Psoas muscle (tissue), 7 donors: ENCODE measurements at regions not wholly inside any gene's neighbourhood (a gene's known extent, or its start where the extent isn't known, plus 50 kb on each side); places are given as distances from the start of the nearest gene placed in this dataset.

Experiments used
- ATAC-seq, 4 donors: fragments of 200-7000 bp; cut with Tn5 transposase; one replicate each; pipeline ENCODE4 v1.9.1; 2020; ENCODE audit warnings: moderate library complexity in 3 of 4, mild to moderate bottlenecking in 2 of 4
- DNase-seq, 2 donors: peaks; one replicate each; pipeline ENCODE4 v3.0.0-alpha.2; 2020
- H3K27ac ChIP-seq: fragments of 200-600 bp; one replicate; pipeline ENCODE4 v1.8.0; 2022
- H3K27me3 ChIP-seq, 3 donors: fragments of 200-600 bp in 1 of 3; one replicate each; pipeline versions ENCODE4 v1.6.1 to v1.8.0; 2013 to 2022; ENCODE audit warnings: low read length in 2 of 3, mild to moderate bottlenecking in 2 of 3, moderate library complexity in 1 of 3; ENCODE audit not compliant: insufficient read depth in 3 of 3
- H3K36me3 ChIP-seq, 2 donors: fragments of 200-600 bp in 1 of 2; one replicate each; pipeline versions ENCODE4 v1.6.1 to v1.8.0; 2013 to 2022; ENCODE audit warnings: low read depth in 1 of 2, mild to moderate bottlenecking in 1 of 2, moderate library complexity in 1 of 2; ENCODE audit not compliant: insufficient read depth in 1 of 2
- H3K4me1 ChIP-seq: fragments of 200-600 bp; one replicate; pipeline ENCODE4 v1.8.0; 2022
- H3K4me3 ChIP-seq: fragments of 200-600 bp; one replicate; pipeline ENCODE4 v1.8.0; 2022; ENCODE audit warnings: mild to moderate bottlenecking
- H3K9me3 ChIP-seq: fragments of 200-600 bp; one replicate; pipeline ENCODE4 v1.8.0; 2022
- CTCF ChIP-seq: fragments of 200-600 bp; IDR thresholded peaks from one replicate; pipeline ENCODE4 v1.8.0; 2022; ENCODE audit warnings: antibody characterized with exemption
- WGBS, 3 donors: extraction: QIAGEN DNeasy Blood & Tissue Kit; methylation state at CpG; one replicate each; pipeline versions ENCODE4 v1.1.6 to v1.1.7; 2013; 5-methylcytosine and 5-hydroxymethylcytosine counted together
- intact Hi-C, 2 donors: fragments of 100-400 bp; cut with DNase I; formaldehyde crosslinking; loops; one replicate each; pipeline versions ENCODE4 v1.11.0 to v1.14.2; 2022
- donor health status: healthy with polysubstance abuse.
- donor health status: DM: no; HTN: no; CAD: no; lungs with moderate emphysema.
- donor health status: Bipolar disorder and iron deficiency.
- donor health status: healthy.
- donor health status: DM: yes; HTN: yes; CAD: no.
- donor health status: DM: no; HTN: no; CAD: no.
- donor health status: DM: yes; HTN: yes; CAD: no.

GRCh38 chr5:124056326-124056990 lies 544.5 kb downstream of the CSNK1G3 start:
- intact Hi-C loops, result no loop called here
- no peak for ATAC-seq
- H3K36me3 ChIP-seq, result no peaks in the 10 kb centered on the region
- H3K4me1 ChIP-seq, result peaks cover 10% of the 10 kb centered on the region
- no peak for DNase-seq
- no peaks in the 10 kb centered on the region for H3K9me3 ChIP-seq
- H3K4me3 ChIP-seq, result no peak overlapping the region
- H3K27me3 ChIP-seq, result no peaks in the 10 kb centered on the region
- no peak for TF ChIP-seq CTCF
- WGBS, 3 donors, result 54 to 59% (median 54%) methylated on average over 11 of the region's 11 CpGs
- H3K27ac ChIP-seq, result no peak overlapping the region

GRCh38 chr5:124055751-124056150 lies 543.8 kb downstream of the CSNK1G3 start:
- TF ChIP-seq CTCF, result no peak
- ATAC-seq, result no peak
- peaks cover 10% of the 10 kb centered on the region for H3K4me1 ChIP-seq
- H3K27me3 ChIP-seq, result no peaks in the 10 kb centered on the region
- H3K9me3 ChIP-seq, result no peaks in the 10 kb centered on the region
- 78 to 86% (median 80%) methylated on average over 1 of the region's 1 CpG for WGBS, 3 donors
- no peak overlapping the region for H3K27ac ChIP-seq
- no peak for DNase-seq
- H3K4me3 ChIP-seq, result no peak overlapping the region
- intact Hi-C loops, result no loop called here
- H3K36me3 ChIP-seq, result no peaks in the 10 kb centered on the region

GRCh38 chr5:124054564-124054963 lies 542.6 kb downstream of the CSNK1G3 start:
- no peak for TF ChIP-seq CTCF
- intact Hi-C loops, result no loop called here
- Histone ChIP-seq H3K27ac (no peak overlapping the region), H3K4me3 (no peak overlapping the region), H3K27me3 (no peaks in the 10 kb centered on the region), H3K9me3 (no peaks in the 10 kb centered on the region), H3K36me3 (no peaks in the 10 kb centered on the region), H3K4me1 (peaks cover 10% of the 10 kb centered on the region)
- DNase-seq (no peak), ATAC-seq (no peak)

GRCh38 chr5:124053340-124053739 lies 541.4 kb downstream of the CSNK1G3 start:
- no peak overlapping the region for H3K4me3 ChIP-seq
- no peak for DNase-seq
- intact Hi-C loops, result no loop called here
- H3K27ac ChIP-seq, result no peak overlapping the region
- no peak for TF ChIP-seq CTCF
- no peaks in the 10 kb centered on the region for H3K36me3 ChIP-seq
- WGBS, 3 donors, result 75 to 98% (median 76%) methylated on average over 2 of the region's 2 CpGs
- no peak for ATAC-seq
- H3K27me3 ChIP-seq, result no peaks in the 10 kb centered on the region
- H3K9me3 ChIP-seq, result no peaks in the 10 kb centered on the region
- peaks cover 10% of the 10 kb centered on the region for H3K4me1 ChIP-seq

DNA sequence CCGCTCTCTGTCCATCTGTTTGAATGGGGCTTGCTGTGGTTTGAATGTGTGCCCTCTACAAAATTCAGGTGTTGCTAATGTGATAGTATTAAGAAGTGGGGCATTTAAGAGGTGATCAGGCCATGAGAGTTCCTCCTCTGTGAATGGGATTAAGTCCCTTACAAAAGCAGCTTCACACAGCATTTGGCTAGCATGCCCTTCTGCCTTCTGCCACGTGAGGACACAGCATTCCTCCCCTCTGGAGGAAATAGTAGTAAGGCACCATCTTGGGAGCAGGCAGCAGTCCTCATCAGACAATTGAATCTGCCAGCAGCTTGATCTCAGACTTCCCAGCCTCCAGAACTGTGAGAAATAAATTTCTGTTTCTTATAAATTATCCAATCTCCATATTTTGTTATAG lies 540.2 kb downstream of the CSNK1G3 start:
- DNase-seq, result no peak
- H3K9me3 ChIP-seq, result no peaks in the 10 kb centered on the region
- WGBS, 3 donors, result 55 to 72% (median 70%) methylated on average over 2 of the region's 2 CpGs

More for the DNA sequence above, 540.2 kb downstream of the CSNK1G3 start:
- no peak overlapping the region for H3K4me3 ChIP-seq
- H3K27me3 ChIP-seq, result no peaks in the 10 kb centered on the region
- intact Hi-C loops, result no loop called here
- peaks cover 2% of the 10 kb centered on the region for H3K4me1 ChIP-seq
- no peak for TF ChIP-seq CTCF
- ATAC-seq, result no peak
- H3K36me3 ChIP-seq, result no peaks in the 10 kb centered on the region
- no peak overlapping the region for H3K27ac ChIP-seq
